AG04449 (cell line): ENCODE measurements at regions not wholly inside any gene's neighbourhood (a gene's known extent, or its start where the extent isn't known, plus 50 kb on each side); places are given as distances from the start of the nearest gene placed in this dataset.

ENCODE experiments used
- CTCF ChIA-PET: fragments of 350-600 bp; formaldehyde crosslinking; extraction: SDS; loops from one replicate; lab custom pipeline; 2021; ENCODE audit warnings: antibody characterized with exemption; lab: Yijun Ruan, JAX
- POLR2A ChIA-PET: fragments of 400-600, 350-600 bp; formaldehyde crosslinking; extraction: SDS; loops from one replicate; lab custom pipeline; 2020; ENCODE audit warnings: antibody characterized with exemption, inconsistent platforms; lab: Yijun Ruan, JAX
- DNase-seq: peaks from one replicate; pipeline ENCODE4 v3.0.0-alpha.2; 2010; ENCODE audit warnings: low read depth, low spot score
- H3K4me3 ChIP-seq: 2 replicates; pipeline ENCODE4 v1.5.1; 2011; ENCODE audit warnings: low read depth, mild to moderate bottlenecking, control low read depth, low read length
- CTCF ChIP-seq: IDR thresholded peaks from one replicate; pipeline ENCODE4 v1.5.1; 2011; ENCODE audit warnings: mild to moderate bottlenecking, moderate library complexity, low read length, control low read depth, inconsistent platforms; ENCODE audit not compliant: insufficient read depth; ENCODE audit errors: missing control alignments

GRCh38 chr16:63563819-63564505 is 1527.7 kb upstream of the CDH8 start:
- no peak overlapping the region for H3K4me3 ChIP-seq
- CTCF ChIA-PET: no interaction called here
- POLR2A ChIA-PET: no interaction called here
- DNase-seq: no peak
- TF ChIP-seq CTCF: no peak

- TF ChIP-seq CTCF: no peak
- POLR2A ChIA-PET: no interaction called here
- CTCF ChIA-PET: no interaction called here
- no peak for DNase-seq
- no peak overlapping the region for H3K4me3 ChIP-seq
These were observed 1517.7 kb upstream of the CDH8 start for GRCh38 chr16:63553980-63554379.

- H3K4me3 ChIP-seq: no peak overlapping the region
- ChIA-PET CTCF (no interaction called here), POLR2A (no interaction called here)
- no peak for DNase-seq
- no peak for TF ChIP-seq CTCF
These were observed 1503.0 kb upstream of the CDH8 start for GRCh38 chr16:63539276-63539675.

GRCh38 chr16:63530974-63531373 is 1494.7 kb upstream of the CDH8 start:
- H3K4me3 ChIP-seq: no peak overlapping the region
- TF ChIP-seq CTCF: no peak
- POLR2A ChIA-PET: no interaction called here
- no peak for DNase-seq
- CTCF ChIA-PET: no interaction called here

GRCh38 chr16:63530208-63530607 is 1494.0 kb upstream of the CDH8 start:
- ChIA-PET POLR2A (no interaction called here), CTCF (no interaction called here)
- no peak overlapping the region for H3K4me3 ChIP-seq
- no peak for TF ChIP-seq CTCF
- no peak for DNase-seq

- no peak overlapping the region for H3K4me3 ChIP-seq
- no peak for TF ChIP-seq CTCF
- no peak for DNase-seq
- CTCF ChIA-PET: no interaction called here
- POLR2A ChIA-PET: no interaction called here
These were observed 1491.2 kb upstream of the CDH8 start for GRCh38 chr16:63527404-63527803.
